Activated CD4-positive, alpha-beta T cell treated with anti-CD3 and anti-CD28 coated beads, Interleukin-2, amount 50 U/mL, for 48 hours (primary cell): ENCODE measurements at regions not wholly inside any gene's neighbourhood (a gene's known extent, or its start where the extent isn't known, plus 50 kb on each side); places are given as distances from the start of the nearest gene placed in this dataset.
"Not testable (repeated sequence)": the region's sequence is repeated elsewhere in the genome, so short reads cannot be mapped to it uniquely, and the experiment has no call there.

Source experiments
- DNase-seq, 2 experiments: peaks; one replicate each; pipeline ENCODE4 v3.0.0-alpha.2; 2020

GRCh38 chr21:27526451-27526850, 559.6 kb upstream of the ADAMTS5 start:
- DNase-seq = no peak

GRCh38 chr21:27525780-27526179, 558.9 kb upstream of the ADAMTS5 start:
- DNase-seq = no peak

GRCh38 chr21:27519361-27519760, 552.5 kb upstream of the ADAMTS5 start:
- no peak for DNase-seq

GRCh38 chr21:27517177-27517576, 550.3 kb upstream of the ADAMTS5 start:
- DNase-seq = not testable (repeated sequence)

DNA sequence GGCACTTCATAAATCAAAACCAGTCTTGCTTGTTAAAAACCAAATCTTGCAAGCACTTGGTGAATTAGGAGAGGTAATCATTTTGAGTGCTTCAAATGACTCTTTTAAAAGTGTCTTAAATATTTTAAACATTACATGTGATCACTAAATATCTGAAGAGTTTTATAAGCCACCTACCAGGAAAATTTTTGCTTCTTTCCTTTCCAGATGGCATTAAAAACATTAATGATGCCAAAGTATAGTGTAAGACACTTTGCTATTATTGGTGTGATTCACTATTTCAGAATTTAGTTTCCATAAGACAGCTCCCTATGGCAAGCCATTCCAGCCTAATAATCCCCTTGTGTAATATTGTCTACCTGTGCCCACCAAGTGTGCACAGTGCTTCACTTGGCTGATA, 548.8 kb upstream of the ADAMTS5 start:
- no peak for DNase-seq

GRCh38 chr21:27513825-27514224, 546.9 kb upstream of the ADAMTS5 start:
- DNase-seq = no peak

DNA sequence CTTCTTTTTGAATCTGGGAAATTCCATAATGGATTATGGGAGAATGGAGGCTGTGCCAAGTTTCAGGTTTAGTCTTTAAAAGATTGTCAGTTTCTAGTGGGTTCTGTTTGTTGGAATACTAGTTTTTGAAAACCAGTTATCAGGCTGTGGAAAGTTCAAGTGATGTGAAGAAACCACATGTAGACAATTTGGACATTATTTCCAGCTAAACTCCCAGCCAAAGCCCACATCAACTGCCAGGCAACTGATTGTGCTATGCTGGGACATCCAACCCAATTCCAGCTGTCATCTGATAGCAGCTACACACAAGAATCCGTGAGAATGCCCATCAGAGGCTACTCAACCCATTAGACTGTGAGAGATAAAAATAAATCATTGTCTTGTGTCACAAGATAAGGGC, 546.1 kb upstream of the ADAMTS5 start:
- no peak for DNase-seq

DNA sequence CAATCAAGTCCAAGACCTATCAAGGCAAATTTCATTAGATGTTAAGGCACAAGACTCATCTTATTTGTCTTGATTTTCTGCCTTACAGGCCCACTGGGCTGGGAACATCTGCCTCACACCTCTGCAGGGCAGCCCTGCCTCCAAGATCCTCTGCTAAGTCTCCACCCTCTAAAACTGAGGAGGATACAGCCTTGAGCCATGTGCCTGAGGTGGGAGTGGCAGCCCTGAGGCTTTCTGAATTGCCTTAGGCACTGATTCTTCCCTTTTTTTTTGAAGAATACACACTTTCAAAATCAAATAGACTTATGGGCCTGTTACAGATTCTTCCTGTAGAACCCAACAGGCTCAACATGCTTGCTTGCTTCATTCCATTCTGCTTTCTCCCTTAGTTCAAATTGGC, 544.3 kb upstream of the ADAMTS5 start:
- no peak for DNase-seq

GRCh38 chr21:27507695-27508094, 540.8 kb upstream of the ADAMTS5 start:
- no peak for DNase-seq

GRCh38 chr21:27505516-27505915, 538.6 kb upstream of the ADAMTS5 start:
- no peak for DNase-seq

DNA sequence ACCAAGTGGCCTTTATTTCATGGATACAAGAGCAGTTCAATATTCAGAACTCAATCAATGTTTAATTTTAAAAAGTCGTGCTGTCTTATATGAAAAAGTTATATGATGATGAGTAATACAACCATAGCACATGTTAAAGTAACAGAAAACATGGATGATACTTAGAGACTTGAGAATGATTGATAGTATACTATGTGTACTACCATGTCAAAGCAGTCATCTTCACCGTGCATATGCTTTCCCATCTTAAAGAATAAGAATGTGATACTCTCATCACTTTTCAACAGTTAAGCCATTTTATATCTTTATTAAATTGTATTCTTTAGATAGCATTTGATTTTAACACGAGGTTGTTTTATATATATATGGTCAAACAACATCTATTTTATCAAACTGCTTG, 535.9 kb upstream of the ADAMTS5 start:
- DNase-seq = no peak

GRCh38 chr21:27498025-27498424, 531.1 kb upstream of the ADAMTS5 start:
- DNase-seq = no peak

DNA sequence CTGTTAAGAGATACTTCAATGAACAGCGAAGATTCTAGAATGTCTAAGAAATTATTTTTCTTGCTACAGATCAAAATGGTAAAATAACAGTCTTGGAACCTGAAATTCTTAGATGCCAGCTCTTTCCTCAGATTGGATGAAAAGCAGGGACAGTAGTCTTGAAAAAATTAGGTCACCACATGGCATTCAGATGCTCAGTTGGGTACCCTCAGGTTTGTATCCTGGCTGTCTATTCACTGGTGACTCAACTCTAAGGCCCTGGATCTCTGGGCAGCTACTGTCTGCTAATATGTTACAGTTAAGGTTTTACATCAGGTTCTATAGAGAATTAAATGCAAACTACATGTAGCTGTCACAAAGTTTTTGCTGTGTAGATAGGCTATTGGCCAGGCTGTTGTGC, 528.9 kb upstream of the ADAMTS5 start:
- DNase-seq = no peak

DNA sequence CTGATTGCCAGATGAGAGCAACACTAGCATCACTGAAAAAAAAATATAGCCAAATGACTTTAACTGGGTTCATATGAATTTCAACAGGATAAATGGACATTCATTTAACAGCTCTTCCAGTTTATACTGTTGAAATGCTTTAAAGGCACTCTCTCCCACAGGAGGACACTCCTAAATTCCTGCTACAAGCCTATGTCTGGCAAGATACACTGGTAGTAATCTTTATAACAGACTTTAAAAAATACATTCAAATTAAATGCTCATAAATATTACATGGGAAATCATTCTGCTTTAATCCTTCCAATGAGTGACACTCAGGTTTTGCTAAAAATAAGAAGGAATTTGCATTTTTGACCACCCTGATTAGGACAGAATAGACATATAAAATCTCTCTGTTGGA, 526.7 kb upstream of the ADAMTS5 start:
- no peak for DNase-seq

DNA sequence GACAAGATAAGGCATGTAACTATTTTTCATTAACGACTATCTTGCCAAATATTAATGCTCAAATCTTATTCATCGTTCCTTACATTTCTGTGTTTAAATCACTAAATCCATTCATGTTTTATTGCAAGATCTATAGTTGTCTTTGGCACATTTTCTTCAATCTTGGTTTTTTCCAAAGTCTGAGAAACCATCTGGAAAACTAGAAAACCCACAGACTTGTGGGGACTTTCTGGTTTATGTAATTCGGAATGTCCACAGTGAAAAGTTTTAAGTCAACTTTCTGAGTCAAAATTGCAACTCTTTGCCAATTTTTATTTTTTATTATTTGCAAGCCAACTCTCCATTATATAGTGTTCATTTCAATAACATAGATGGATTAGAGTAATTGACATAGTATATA, 520.8 kb upstream of the ADAMTS5 start:
- no peak for DNase-seq

DNA sequence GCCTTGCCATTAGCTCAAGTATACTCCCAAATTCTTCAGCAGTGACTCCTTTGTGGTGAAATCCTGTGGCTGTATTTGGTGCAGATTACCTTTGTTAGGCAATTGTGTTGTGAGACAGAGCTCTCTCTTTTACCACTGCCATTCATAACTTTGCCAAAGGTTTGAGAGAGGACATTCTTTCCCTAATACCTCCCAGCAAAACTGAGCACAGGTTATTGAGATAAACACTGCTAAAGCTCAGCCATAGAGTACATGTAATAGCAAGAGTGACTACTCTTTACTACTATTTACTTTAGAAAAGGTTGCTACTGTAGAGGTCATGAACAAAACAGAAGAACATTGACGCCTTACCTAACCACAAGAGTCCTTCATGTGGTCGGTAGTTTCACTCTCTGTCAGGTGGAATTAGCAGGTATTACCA, 514.0 kb upstream of the ADAMTS5 start:
- DNase-seq = no peak

GRCh38 chr21:27477296-27477695, 510.4 kb upstream of the ADAMTS5 start:
- DNase-seq = no peak

GRCh38 chr21:27476696-27477095, 509.8 kb upstream of the ADAMTS5 start:
- no peak for DNase-seq

DNA sequence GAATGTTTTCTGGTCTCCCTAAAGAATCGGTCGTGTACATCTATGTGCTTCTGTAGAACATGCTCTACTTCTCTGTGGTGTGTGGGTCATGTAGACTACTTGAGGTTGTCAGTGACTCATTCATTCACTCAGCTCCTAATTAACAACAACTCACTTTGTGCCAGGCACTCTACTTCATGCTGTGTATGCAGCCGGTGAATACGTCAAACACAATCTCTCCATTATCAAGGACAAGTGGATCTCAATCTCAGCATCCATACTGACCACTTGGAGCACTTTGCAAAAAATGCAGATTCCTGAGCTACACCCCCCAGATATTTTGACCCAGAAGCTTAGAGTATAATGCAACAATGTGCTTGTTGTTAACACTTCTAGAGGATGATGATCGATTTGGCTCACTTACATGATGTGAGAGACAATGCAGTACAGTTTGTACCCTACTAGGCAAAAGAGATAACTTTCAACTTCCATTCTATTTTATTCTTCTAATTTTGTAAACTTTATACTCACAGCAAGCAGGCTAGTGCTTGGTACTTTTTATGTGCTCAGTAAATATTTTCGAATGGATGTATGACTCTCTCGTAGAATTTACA, 508.6 kb upstream of the ADAMTS5 start:
- no peak for DNase-seq

GRCh38 chr21:27467366-27467765, 500.5 kb upstream of the ADAMTS5 start:
- no peak for DNase-seq

- DNase-seq = no peak
These were observed 499.3 kb upstream of the ADAMTS5 start for GRCh38 chr21:27466140-27466539.

GRCh38 chr21:27464648-27465047, 497.8 kb upstream of the ADAMTS5 start:
- DNase-seq = no peak

GRCh38 chr21:27462726-27463125, 495.8 kb upstream of the ADAMTS5 start:
- no peak for DNase-seq

GRCh38 chr21:27454234-27454633, 487.3 kb upstream of the ADAMTS5 start:
- no peak for DNase-seq

DNA sequence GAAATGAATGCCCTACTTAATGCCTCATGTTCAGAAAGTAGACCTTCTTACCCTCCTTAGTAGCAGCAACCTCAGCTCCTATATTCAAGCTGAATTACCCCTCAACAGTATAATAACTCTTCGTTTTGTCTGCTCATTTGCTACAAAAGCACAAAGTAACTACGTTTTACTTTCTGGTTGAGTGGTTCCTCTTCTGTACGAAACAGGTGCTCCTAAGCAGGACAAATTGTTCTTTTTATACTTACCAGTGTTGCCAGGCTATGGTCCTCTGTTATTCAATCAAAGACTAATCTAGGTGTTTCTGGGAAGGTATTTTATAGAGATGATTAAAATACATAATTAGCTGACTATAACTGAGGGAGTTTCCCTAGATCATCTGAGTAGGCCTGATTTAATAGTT, 484.2 kb upstream of the ADAMTS5 start:
- DNase-seq = no peak

DNA sequence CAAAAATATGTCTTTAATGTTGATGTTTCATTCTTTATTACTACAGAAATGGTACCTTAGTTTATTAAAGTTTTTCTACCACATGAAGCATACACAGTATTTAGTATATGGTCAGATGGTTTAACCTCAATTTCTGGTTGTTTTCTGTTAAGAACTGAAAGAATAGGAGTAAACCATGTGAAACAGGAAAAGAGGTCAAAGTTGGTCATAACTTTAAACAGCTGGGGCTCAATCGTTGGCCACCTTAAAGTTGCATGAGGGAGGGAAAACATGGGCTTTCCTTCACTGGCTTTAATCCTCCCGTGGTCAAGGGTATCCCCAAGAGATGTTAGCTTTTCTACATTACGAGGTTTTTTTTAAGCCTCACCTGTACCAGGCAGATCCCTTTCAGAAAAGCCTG, 483.3 kb upstream of the ADAMTS5 start:
- no peak for DNase-seq
